H9 (cell line): ENCODE measurements at regions not wholly inside any gene's neighbourhood (a gene's known extent, or its start where the extent isn't known, plus 50 kb on each side); places are given as distances from the start of the nearest gene placed in this dataset.

Experiments
- DNase-seq: peaks from one replicate; pipeline ENCODE4 v3.0.0-alpha.2; 2017
- H2AFZ ChIP-seq: one replicate; pipeline ENCODE4 v1.6.1; 2013; ENCODE audit warnings: mild to moderate bottlenecking, low read length, control low read depth, moderate library complexity
- H2AK5ac ChIP-seq: 2 replicates; pipeline ENCODE4 v1.6.1; 2013; ENCODE audit warnings: low read length, control low read depth, mixed read lengths; ENCODE audit not compliant: insufficient read length
- H2BK120ac ChIP-seq: one replicate; pipeline ENCODE4 v1.6.1; 2013; ENCODE audit warnings: low read depth, mild to moderate bottlenecking, low read length, control low read depth, inconsistent platforms; ENCODE audit not compliant: poor library complexity, severe bottlenecking
- H2BK12ac ChIP-seq: 2 replicates; pipeline ENCODE4 v1.6.1; 2013; ENCODE audit warnings: low read length, control low read depth, mixed read lengths, low read depth; ENCODE audit not compliant: insufficient read length
- H2BK15ac ChIP-seq: 2 replicates; pipeline ENCODE4 v1.6.1; 2013; ENCODE audit warnings: low read depth, low read length, control low read depth
- H2BK20ac ChIP-seq: one replicate; pipeline ENCODE4 v1.6.1; 2013; ENCODE audit warnings: low read depth, mild to moderate bottlenecking, low read length, control low read depth, inconsistent platforms; ENCODE audit not compliant: poor library complexity, severe bottlenecking
- H2BK5ac ChIP-seq: 2 replicates; pipeline ENCODE4 v1.6.1; 2013; ENCODE audit warnings: low read length, control low read depth, mixed read lengths; ENCODE audit not compliant: insufficient read length
- H3K14ac ChIP-seq: 2 replicates; pipeline ENCODE4 v1.6.1; 2013; ENCODE audit warnings: low read length, control low read depth; ENCODE audit not compliant: insufficient read depth
- H3K18ac ChIP-seq: 2 replicates; pipeline ENCODE4 v1.6.1; 2013; ENCODE audit warnings: low read depth, mild to moderate bottlenecking, mixed read lengths, low read length, control low read depth; ENCODE audit not compliant: insufficient read length
- H3K23ac ChIP-seq: 2 replicates; pipeline ENCODE4 v1.6.1; 2013; ENCODE audit warnings: low read length, control low read depth, mixed read lengths, low read depth; ENCODE audit not compliant: insufficient read length
- H3K23me2 ChIP-seq: 2 replicates; pipeline ENCODE4 v1.6.1; 2013; ENCODE audit warnings: low read depth, mild to moderate bottlenecking, mixed read lengths, low read length, control low read depth; ENCODE audit not compliant: insufficient read length, poor library complexity, severe bottlenecking
- H3K27ac ChIP-seq: 2 replicates; pipeline ENCODE4 v1.5.1; 2013; ENCODE audit warnings: low read length, control low read depth, mixed read lengths, low read depth; ENCODE audit not compliant: insufficient read length
- H3K27me3 ChIP-seq: 2 replicates; pipeline ENCODE4 v1.6.1; 2013; ENCODE audit warnings: low read length, control low read depth, inconsistent platforms; ENCODE audit not compliant: insufficient read depth
- H3K4ac ChIP-seq: 2 replicates; pipeline ENCODE4 v1.6.1; 2013; ENCODE audit warnings: low read depth, mild to moderate bottlenecking, control low read depth, inconsistent platforms, low read length, moderate library complexity
- H3K4me1 ChIP-seq: 2 replicates; pipeline ENCODE4 v1.6.1; 2013; ENCODE audit warnings: low read length, control low read depth, inconsistent platforms; ENCODE audit not compliant: insufficient read depth
- H3K4me2 ChIP-seq: 2 replicates; pipeline ENCODE4 v1.6.1; 2013; ENCODE audit warnings: low read length, control low read depth, mixed read lengths; ENCODE audit not compliant: insufficient read length, insufficient read depth
- H3K56ac ChIP-seq: 2 replicates; pipeline ENCODE4 v1.6.1; 2013; ENCODE audit warnings: low read depth, mild to moderate bottlenecking, mixed read lengths, low read length, control low read depth; ENCODE audit not compliant: insufficient read length
- H3K79me1 ChIP-seq: 2 replicates; pipeline ENCODE4 v1.6.1; 2013; ENCODE audit warnings: low read depth, mild to moderate bottlenecking, moderate library complexity, low read length, control low read depth, inconsistent platforms; ENCODE audit not compliant: insufficient read depth, poor library complexity, severe bottlenecking
- H3K79me2 ChIP-seq: 2 replicates; pipeline ENCODE4 v1.6.1; 2013; ENCODE audit warnings: low read length, control low read depth, inconsistent platforms; ENCODE audit not compliant: insufficient read depth
- H3K9ac ChIP-seq: 2 replicates; pipeline ENCODE4 v1.6.1; 2013; ENCODE audit warnings: low read length, control low read depth, mixed read lengths; ENCODE audit not compliant: insufficient read length; ENCODE audit errors: extremely low read depth
- H3K9me3 ChIP-seq: one replicate; pipeline ENCODE4 v1.6.1; 2013; ENCODE audit warnings: low read depth, low read length, inconsistent platforms; ENCODE audit not compliant: control insufficient read depth
- H3T11ph ChIP-seq: one replicate; pipeline ENCODE4 v1.6.1; 2013; ENCODE audit warnings: mild to moderate bottlenecking, low read length, control low read depth, inconsistent platforms
- H4K20me1 ChIP-seq: one replicate; pipeline ENCODE4 v1.6.1; 2013; ENCODE audit not compliant: control insufficient read depth, insufficient read length, insufficient read depth
- H4K5ac ChIP-seq: 2 replicates; pipeline ENCODE4 v1.6.1; 2013; ENCODE audit warnings: low read depth, mild to moderate bottlenecking, mixed read lengths, low read length, control low read depth; ENCODE audit not compliant: insufficient read length
- H4K8ac ChIP-seq: replicated peaks from 2 replicates; pipeline ENCODE4 v1.6.1; 2013; ENCODE audit warnings: low read length, control low read depth, mixed read lengths, low read depth; ENCODE audit not compliant: insufficient read length
- H4K91ac ChIP-seq: 2 replicates; pipeline ENCODE4 v1.6.1; 2013; ENCODE audit warnings: low read depth, mild to moderate bottlenecking, moderate library complexity, mixed read lengths, low read length, control low read depth; ENCODE audit not compliant: insufficient read length
- H3K27ac Mint-ChIP-seq, 3 experiments: 2 replicates in 2 of 3; 3 replicates in 1 of 3; pipeline ENCODE4 v1.8.0; 2020 to 2021; ENCODE audit warnings: mixed read lengths in 3 of 3, mild to moderate bottlenecking in 1 of 3, moderate library complexity in 1 of 3
- H3K27me3 Mint-ChIP-seq: 2 replicates; pipeline ENCODE4 v1.8.0; 2021; ENCODE audit warnings: low read depth, mild to moderate bottlenecking, moderate library complexity, mixed read lengths
- H3K36me3 Mint-ChIP-seq, 3 experiments: 2 replicates in 2 of 3; 3 replicates in 1 of 3; pipeline ENCODE4 v1.8.0; 2020 to 2021; ENCODE audit warnings: low read depth in 3 of 3, mixed read lengths in 3 of 3; ENCODE audit not compliant: insufficient read depth in 1 of 3
- H3K4me1 Mint-ChIP-seq, 2 experiments: 2 replicates each; pipeline ENCODE4 v1.8.0; 2020; ENCODE audit warnings: mixed read lengths in 2 of 2
- H3K4me3 Mint-ChIP-seq, 2 experiments: 2 replicates in 1 of 2; 3 replicates in 1 of 2; pipeline ENCODE4 v1.8.0; 2020 to 2021; ENCODE audit warnings: mild to moderate bottlenecking in 2 of 2, mixed read lengths in 2 of 2, moderate library complexity in 1 of 2
- H3K9me3 Mint-ChIP-seq, 2 experiments: 2 replicates in 1 of 2; 3 replicates in 1 of 2; pipeline ENCODE4 v1.8.0; 2020; ENCODE audit warnings: mild to moderate bottlenecking in 2 of 2, mixed read lengths in 2 of 2, moderate library complexity in 1 of 2
- WGBS: extraction: QIAGEN DNeasy Blood & Tissue Kit; methylation state at CpG from one replicate; pipeline ENCODE4 v1.1.7; 2013; ENCODE audit warnings: missing lambda C conversion rate, low lambda C conversion rate, mixed read lengths; ENCODE audit not compliant: insufficient read length; ENCODE audit errors: extremely low coverage; 5-methylcytosine and 5-hydroxymethylcytosine counted together
- TF ChIP-seq, protein P1 (sequence below): fragments of 200-600 bp; sonication (generic); conservative IDR thresholded peaks from 3 replicates; pipeline ENCODE4 v1.8.0; 2021; ENCODE audit warnings: antibody characterized with exemption, mild to moderate bottlenecking

DNA sequence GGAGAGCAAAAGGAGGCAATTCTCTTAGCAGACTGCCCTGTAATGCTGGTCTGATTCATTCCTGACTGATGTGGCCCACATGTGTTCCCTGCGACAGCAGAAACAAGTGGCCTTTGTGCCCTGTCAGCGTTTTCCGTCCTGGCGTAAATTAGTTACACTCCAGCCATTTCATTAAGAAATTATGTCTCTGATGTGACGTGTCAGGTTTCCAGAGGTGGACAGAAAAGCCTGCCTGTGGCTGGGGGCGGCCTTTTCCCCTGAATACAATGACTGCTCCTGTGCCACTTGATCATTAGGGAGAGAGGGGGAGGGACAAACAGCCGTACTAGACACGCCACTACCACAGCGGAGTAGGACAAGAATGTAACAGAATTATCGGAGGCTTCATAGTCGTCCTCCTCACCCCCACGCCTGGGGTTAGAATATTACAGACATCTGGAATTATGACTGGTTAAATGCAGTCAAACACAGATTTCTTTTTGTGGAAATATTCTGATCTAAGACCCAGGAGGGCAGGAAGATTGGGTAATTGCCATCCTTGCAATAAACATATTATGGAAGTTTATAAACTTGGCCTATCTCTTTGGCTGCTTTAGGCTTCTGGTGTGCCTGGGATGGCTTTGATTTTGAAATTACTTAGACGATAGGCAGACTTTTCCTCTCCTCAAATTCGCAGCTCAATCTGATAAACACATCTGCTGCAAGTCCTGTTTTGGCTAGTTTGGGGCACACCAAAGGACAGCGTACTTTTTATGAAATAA is 146.2 kb upstream of the BCOR start:
- Histone ChIP-seq H4K8ac (no peak overlapping the region), H3K4me1 (peaks cover 9% of the 10 kb centered on the region), H3K4me2 (no peak overlapping the region), H2AK5ac (no peak overlapping the region), H4K20me1 (no peaks in the 10 kb centered on the region), H3K79me2 (0 out of 2 replicates have a peak, but pooled peaks cover 2% of the 10 kb centered on the region), H3K79me1 (no peaks in the 10 kb centered on the region), H3K23ac (no peak overlapping the region), H4K91ac (no peak overlapping the region), H3K9ac (peak overlapping the region; percentile 35), H2BK20ac (no peak overlapping the region), H4K5ac (no peak overlapping the region), H2BK5ac (no peak overlapping the region), H3K27ac (no peak overlapping the region), H2BK12ac (no peak overlapping the region), H3K56ac (no peak overlapping the region), H3K4ac (no peak overlapping the region), H3K14ac (no peak overlapping the region), H3K18ac (no peak overlapping the region), H2AFZ (no peak overlapping the region), H3T11ph (no peak overlapping the region), H3K27me3 (no peaks in the 10 kb centered on the region), H3K9me3 (no peaks in the 10 kb centered on the region), H2BK120ac (no peak overlapping the region), H2BK15ac (no peak overlapping the region), H3K23me2 (no peaks in the 10 kb centered on the region)
- peaks cover 24% of the 10 kb centered on the region for H3K27me3 Mint-ChIP-seq
- H3K4me3 Mint-ChIP-seq: no peak overlapping the region
- H3K36me3 Mint-ChIP-seq: peaks cover 0 to 4% (median 0%) of the 10 kb centered on the region in 3 experiments; a peak in 2 of 7 replicates
- no CpG with 5 or more reads among the region's 15 CpGs for WGBS
- no peak for DNase-seq
- TF ChIP-seq, protein P1, sequence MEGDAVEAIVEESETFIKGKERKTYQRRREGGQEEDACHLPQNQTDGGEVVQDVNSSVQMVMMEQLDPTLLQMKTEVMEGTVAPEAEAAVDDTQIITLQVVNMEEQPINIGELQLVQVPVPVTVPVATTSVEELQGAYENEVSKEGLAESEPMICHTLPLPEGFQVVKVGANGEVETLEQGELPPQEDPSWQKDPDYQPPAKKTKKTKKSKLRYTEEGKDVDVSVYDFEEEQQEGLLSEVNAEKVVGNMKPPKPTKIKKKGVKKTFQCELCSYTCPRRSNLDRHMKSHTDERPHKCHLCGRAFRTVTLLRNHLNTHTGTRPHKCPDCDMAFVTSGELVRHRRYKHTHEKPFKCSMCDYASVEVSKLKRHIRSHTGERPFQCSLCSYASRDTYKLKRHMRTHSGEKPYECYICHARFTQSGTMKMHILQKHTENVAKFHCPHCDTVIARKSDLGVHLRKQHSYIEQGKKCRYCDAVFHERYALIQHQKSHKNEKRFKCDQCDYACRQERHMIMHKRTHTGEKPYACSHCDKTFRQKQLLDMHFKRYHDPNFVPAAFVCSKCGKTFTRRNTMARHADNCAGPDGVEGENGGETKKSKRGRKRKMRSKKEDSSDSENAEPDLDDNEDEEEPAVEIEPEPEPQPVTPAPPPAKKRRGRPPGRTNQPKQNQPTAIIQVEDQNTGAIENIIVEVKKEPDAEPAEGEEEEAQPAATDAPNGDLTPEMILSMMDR: no peak
- no peak overlapping the region for H3K27ac Mint-ChIP-seq
- peaks cover 19 to 25% of the 10 kb centered on the region in 2 experiments for H3K4me1 Mint-ChIP-seq
- peaks cover 56 to 59% of the 10 kb centered on the region in 2 experiments for H3K9me3 Mint-ChIP-seq
